IMR-90 (cell line): ENCODE measurements at regions not wholly inside any gene's neighbourhood (a gene's known extent, or its start where the extent isn't known, plus 50 kb on each side); places are given as distances from the start of the nearest gene placed in this dataset.

ENCODE experiments used
- ATAC-seq: fragments of 200-7000 bp; cut with Tn5 transposase; 2 replicates; pipeline ENCODE4 v1.9.1; 2020; ENCODE audit warnings: low read depth, mild to moderate bottlenecking, moderate library complexity
- BruUV-seq: library from RNA; stranded (reverse); fragments of 400-500 nt; replicated peaks from 2 replicates; lab custom pipeline; 2021; lab: Mats Ljungman, UMichigan
- CTCF ChIA-PET: fragments of 300-600 bp; formaldehyde crosslinking; extraction: SDS; loops from one replicate; lab custom pipeline; 2021; ENCODE audit warnings: antibody characterized with exemption; lab: Yijun Ruan, JAX
- POLR2A ChIA-PET: fragments of 300-600 bp; sonication (Branson Sonifier 250); formaldehyde crosslinking; loops from one replicate; lab custom pipeline; 2022; ENCODE audit warnings: antibody characterized with exemption; ENCODE audit not compliant: unreplicated experiment; lab: Charles Lee
- DNase-seq: peaks from one replicate; pipeline ENCODE4 v3.0.0; 2013
- H2AFZ ChIP-seq: replicated peaks from 2 replicates; pipeline ENCODE3; 2013; ENCODE audit warnings: low read length, mild to moderate bottlenecking; ENCODE audit not compliant: poor library complexity
- H2AK5ac ChIP-seq: 2 replicates; pipeline ENCODE4 v1.6.1; 2013; ENCODE audit warnings: low read depth, low read length, inconsistent platforms
- H2AK9ac ChIP-seq: replicated peaks from 2 replicates; pipeline ENCODE3; 2013; ENCODE audit warnings: mild to moderate bottlenecking, low read depth, low read length, moderate library complexity; ENCODE audit not compliant: poor library complexity
- H2BK120ac ChIP-seq: 2 replicates; pipeline ENCODE4 v1.6.1; 2013; ENCODE audit warnings: low read depth, low read length, inconsistent platforms
- H2BK15ac ChIP-seq: 3 replicates; pipeline ENCODE4 v1.6.1; 2013; ENCODE audit warnings: low read depth, low read length, inconsistent platforms
- H2BK20ac ChIP-seq: 2 replicates; pipeline ENCODE4 v1.6.1; 2013; ENCODE audit warnings: low read depth, mild to moderate bottlenecking, inconsistent platforms, low read length, moderate library complexity
- H2BK5ac ChIP-seq: 2 replicates; pipeline ENCODE4 v1.6.1; 2013; ENCODE audit warnings: mild to moderate bottlenecking, low read depth, low read length, inconsistent platforms; ENCODE audit not compliant: poor library complexity, severe bottlenecking
- H3K14ac ChIP-seq: replicated peaks from 2 replicates; pipeline ENCODE4 v1.6.1; 2013; ENCODE audit warnings: low read depth, low read length, inconsistent platforms
- H3K18ac ChIP-seq: 2 replicates; pipeline ENCODE4 v1.6.1; 2013; ENCODE audit warnings: low read depth, low read length, control low read depth
- H3K23ac ChIP-seq: 2 replicates; pipeline ENCODE4 v1.6.1; 2013; ENCODE audit warnings: low read depth, low read length, inconsistent platforms
- H3K27ac ChIP-seq: 2 replicates; pipeline ENCODE4 v1.5.1; 2013; ENCODE audit warnings: mild to moderate bottlenecking, control low read depth, low read length; ENCODE audit not compliant: insufficient read depth
- H3K27me3 ChIP-seq: 2 replicates; pipeline ENCODE4 v1.6.1; 2013; ENCODE audit warnings: low read length; ENCODE audit not compliant: control insufficient read depth, insufficient read depth
- H3K36me3 ChIP-seq: 2 replicates; pipeline ENCODE4 v1.6.1; 2013; ENCODE audit warnings: low read length, mixed read lengths; ENCODE audit not compliant: control insufficient read depth, insufficient read depth
- H3K4ac ChIP-seq: 2 replicates; pipeline ENCODE4 v1.6.1; 2013; ENCODE audit warnings: low read depth, low read length, inconsistent platforms
- H3K4me1 ChIP-seq: 2 replicates; pipeline ENCODE4 v1.6.1; 2013; ENCODE audit warnings: low read length, mixed read lengths; ENCODE audit not compliant: control insufficient read depth, insufficient read depth
- H3K4me2 ChIP-seq: 2 replicates; pipeline ENCODE4 v1.6.1; 2013; ENCODE audit warnings: low read depth, mild to moderate bottlenecking, control low read depth, low read length, moderate library complexity
- H3K4me3 ChIP-seq: 2 replicates; pipeline ENCODE4 v1.5.1; 2013; ENCODE audit warnings: low read depth, mild to moderate bottlenecking, control low read depth, low read length, moderate library complexity; ENCODE audit not compliant: insufficient read depth
- H3K56ac ChIP-seq: 2 replicates; pipeline ENCODE4 v1.6.1; 2013; ENCODE audit warnings: low read length, inconsistent platforms; ENCODE audit not compliant: insufficient read depth; ENCODE audit errors: extremely low read depth
- H3K79me1 ChIP-seq, 2 experiments: 2 replicates each; pipeline ENCODE4 v1.6.1; 2013; ENCODE audit warnings: low read length in 2 of 2, inconsistent platforms in 1 of 2, low read depth in 1 of 2
- H3K9ac ChIP-seq: 2 replicates; pipeline ENCODE4 v1.6.1; 2013; ENCODE audit warnings: low read depth, low read length, control low read depth
- H3K9me1 ChIP-seq: 2 replicates; pipeline ENCODE4 v1.6.1; 2013; ENCODE audit warnings: low read length, inconsistent platforms; ENCODE audit not compliant: insufficient read depth
- H3K9me3 ChIP-seq: 2 replicates; pipeline ENCODE4 v1.6.1; 2013; ENCODE audit warnings: low read length; ENCODE audit not compliant: control insufficient read depth, insufficient read depth
- H4K20me1 ChIP-seq: 2 replicates; pipeline ENCODE4 v1.6.1; 2013; ENCODE audit warnings: low read length, inconsistent platforms; ENCODE audit not compliant: insufficient read depth
- H4K5ac ChIP-seq: 2 replicates; pipeline ENCODE4 v1.6.1; 2013; ENCODE audit warnings: mild to moderate bottlenecking, low read depth, low read length, control low read depth
- H4K8ac ChIP-seq, 2 experiments: 2 replicates each; pipeline ENCODE4 v1.6.1; 2013; ENCODE audit warnings: low read depth in 2 of 2, low read length in 2 of 2, control low read depth in 1 of 2, inconsistent platforms in 1 of 2
- H4K91ac ChIP-seq: 2 replicates; pipeline ENCODE4 v1.6.1; 2013; ENCODE audit warnings: low read depth, low read length, inconsistent platforms; ENCODE audit not compliant: insufficient read depth
- CHD1 ChIP-seq: IDR thresholded peaks from 2 replicates; pipeline ENCODE4 v1.6.1; 2012; ENCODE audit warnings: low read depth, low read length, improper control_type of control experiment
- CTCF ChIP-seq: conservative IDR thresholded peaks from 2 replicates; pipeline ENCODE4 v1.5.1; 2012; ENCODE audit warnings: mild to moderate bottlenecking, low read depth, low read length, improper control_type of control experiment
- MAZ ChIP-seq: IDR thresholded peaks from 2 replicates; pipeline ENCODE4 v1.6.1; 2012; ENCODE audit warnings: low read depth, mild to moderate bottlenecking, low read length, improper control_type of control experiment, moderate library complexity, borderline replicate concordance
- POLR2A ChIP-seq: IDR thresholded peaks from 2 replicates; pipeline ENCODE4 v1.6.1; 2012; ENCODE audit warnings: mild to moderate bottlenecking, low read depth, low read length
- RCOR1 ChIP-seq: IDR thresholded peaks from 2 replicates; pipeline ENCODE4 v1.6.1; 2012; ENCODE audit warnings: mild to moderate bottlenecking, low read length, improper control_type of control experiment; ENCODE audit not compliant: insufficient replicate concordance
- SMC3 ChIP-seq: fragments of 150-350 bp; IDR thresholded peaks from 2 replicates; pipeline ENCODE4 v1.6.1; 2016; ENCODE audit warnings: low read depth, mild to moderate bottlenecking, antibody characterized with exemption, low read length, moderate library complexity
- USF2 ChIP-seq: fragments of 150-350 bp; IDR thresholded peaks from 2 replicates; pipeline ENCODE4 v1.6.1; 2017; ENCODE audit warnings: mild to moderate bottlenecking, antibody characterized with exemption, low read length, low read depth
- WGBS, 2 experiments: methylation state at CpG; one replicate each; pipeline versions ENCODE4 v1.1.5 to v1.1.7; 2013; ENCODE audit warnings: missing lambda C conversion rate in 2 of 2; ENCODE audit not compliant: insufficient read length in 1 of 2; ENCODE audit errors: extremely low coverage in 2 of 2; 5-methylcytosine and 5-hydroxymethylcytosine counted together
- dilution Hi-C: fragments of 300-500 bp; cut with HindIII; formaldehyde crosslinking; loops from one replicate; pipeline ENCODE4 v1.14.3; 2018; ENCODE audit warnings: low sequenced_read_pairs; ENCODE audit not compliant: unreplicated experiment
- in situ Hi-C: fragments of 300-500 bp; cut with MboI; formaldehyde crosslinking; loops from 3 replicates; pipeline ENCODE4 v1.14.3; 2019; ENCODE audit warnings: low sequenced_read_pairs, inconsistent platforms, mixed read lengths
- intact Hi-C: fragments of 100-400 bp; cut with micrococcal nuclease; formaldehyde crosslinking; loops from 2 replicates; pipeline ENCODE4 v1.10.0; 2022

- CTCF ChIA-PET: no interaction called here
- H3K27me3 ChIP-seq: peaks cover 19% of the 10 kb centered on the region; the same call in 1 of the 2 replicates
- DNase-seq (no peak), ATAC-seq (no peak)
- no peak overlapping the region for H2AK9ac ChIP-seq
- H2BK15ac ChIP-seq: no peak overlapping the region
- no peak overlapping the region for H3K4me3 ChIP-seq
- H4K20me1 ChIP-seq: no peaks in the 10 kb centered on the region
- no peak overlapping the region for H2AFZ ChIP-seq
- WGBS, 2 experiments: no CpG with 5 or more reads among the region's 4 CpGs
- no peak overlapping the region for H4K91ac ChIP-seq
- H2BK5ac ChIP-seq: no peak overlapping the region
- H4K5ac ChIP-seq: no peak overlapping the region
- no peaks in the 10 kb centered on the region for H3K4me1 ChIP-seq
- H2AK5ac ChIP-seq: no peak overlapping the region
- no peak for TF ChIP-seq CTCF
- no peak for TF ChIP-seq MAZ
- no peak for TF ChIP-seq SMC3
- no peak for TF ChIP-seq RCOR1
- no peak for TF ChIP-seq CHD1
- TF ChIP-seq USF2: no peak
- no peak for TF ChIP-seq POLR2A
- no peak overlapping the region for H3K27ac ChIP-seq
- H4K8ac ChIP-seq: no peak overlapping the region
- H3K79me1 ChIP-seq: no peaks in the 10 kb centered on the region
- H3K9ac ChIP-seq: no peak overlapping the region
- H3K18ac ChIP-seq: no peak overlapping the region
- in situ Hi-C loops (loop anchor here (10.0 kb wide), 1 partner anchor 59 kb away; no protein-coding TSS in a partner anchor), dilution Hi-C loops (no loop called here), intact Hi-C loops (no loop called here)
- no peaks in the 10 kb centered on the region for H3K9me3 ChIP-seq
- POLR2A ChIA-PET: no interaction called here
- H3K36me3 ChIP-seq: no peaks in the 10 kb centered on the region
- no peaks in the 10 kb centered on the region for H3K9me1 ChIP-seq
- no peak overlapping the region for H3K56ac ChIP-seq
- no peak overlapping the region for H2BK20ac ChIP-seq
- no peak overlapping the region for H3K23ac ChIP-seq
- no peak overlapping the region for H3K14ac ChIP-seq
- no peak overlapping the region for H3K4ac ChIP-seq
- no peak overlapping the region for H3K4me2 ChIP-seq
- no peak overlapping the region for H2BK120ac ChIP-seq
- no TSS peak for BruUV-seq
These were observed 207.0 kb upstream of the CCDC68 start for GRCh38 chr18:55166260-55166598.
